A549 (cell line): ENCODE measurements at regions not wholly inside any gene's neighbourhood (a gene's known extent, or its start where the extent isn't known, plus 50 kb on each side); places are given as distances from the start of the nearest gene placed in this dataset.

Experiments used
- ATAC-seq, 2 experiments: fragments of 200-7000 bp in 1 of 2; fragments of >200 bp in 1 of 2; cut with Nextera tagmentation in 1 of 2; cut with Tn5 transposase in 1 of 2; 3 replicates each; pipeline versions ENCODE4 v1.8.0 to v1.9.1; 2018 to 2020; ENCODE audit warnings: mild to moderate bottlenecking in 1 of 2, moderate library complexity in 1 of 2
- CTCF ChIA-PET: fragments of 300-600 bp; sonication (Branson Sonifier 250); formaldehyde crosslinking; extraction: SDS; loops from one replicate; lab custom pipeline; 2021; ENCODE audit warnings: antibody characterized with exemption, inconsistent platforms; lab: Yijun Ruan, JAX
- POLR2A ChIA-PET: fragments of 350-600 bp; formaldehyde crosslinking; extraction: SDS; loops from one replicate; lab custom pipeline; 2021; ENCODE audit warnings: antibody characterized with exemption, inconsistent platforms; lab: Yijun Ruan, JAX
- DNase-seq, 2 experiments: peaks; one replicate each; pipeline versions ENCODE4 v3.0.0 to v3.0.0-alpha.2; 2011 to 2016; ENCODE audit warnings: low read depth in 1 of 2, low spot score in 1 of 2
- FAIRE-seq: peaks from 2 replicates; lab custom pipeline; 2011; peaks lifted over from hg19 to GRCh38; lab: Jason Lieb, UNC
- H3K27ac ChIP-seq, 2 experiments: fragments of >200 bp; sonication (Bioruptor Twin); formaldehyde crosslinking; 3 replicates each; pipeline ENCODE4 v1.5.1; 2016 to 2017
- H3K4me1 ChIP-seq: fragments of >200 bp; sonication (Bioruptor Twin); formaldehyde crosslinking; 3 replicates; pipeline ENCODE4 v1.6.1; 2016
- H3K4me2 ChIP-seq: fragments of >200 bp; sonication (Bioruptor Twin); formaldehyde crosslinking; 3 replicates; pipeline ENCODE4 v1.6.1; 2016
- H3K4me3 ChIP-seq: fragments of >200 bp; sonication (Bioruptor Twin); formaldehyde crosslinking; 3 replicates; pipeline ENCODE4 v1.5.1; 2016
- H3K9me3 ChIP-seq: fragments of >200 bp; sonication (Bioruptor Twin); formaldehyde crosslinking; 3 replicates; pipeline ENCODE4 v1.6.1; 2016
- CHD2 ChIP-seq: fragments of 150-350 bp; IDR thresholded peaks from 2 replicates; pipeline ENCODE4 v1.6.1; 2014; ENCODE audit warnings: low read length; ENCODE audit not compliant: partially characterized antibody
- EHF ChIP-seq: fragments of 250-450 bp; sonication (Bioruptor Pico); IDR thresholded peaks from 2 replicates; pipeline ENCODE4 v1.5.0; 2020; ENCODE audit warnings: mild to moderate bottlenecking
- FOSB ChIP-seq: fragments of 250-450 bp; sonication (Bioruptor Pico); IDR thresholded peaks from 2 replicates; pipeline ENCODE4 v1.5.0; 2020; ENCODE audit warnings: mild to moderate bottlenecking, moderate library complexity
- FOSL2 ChIP-seq, 2 experiments: fragments of 450-650 bp in 1 of 2; fragments of >200 bp in 1 of 2; sonication (Bioruptor Twin) in 1 of 2; formaldehyde crosslinking; IDR thresholded peaks; 2 replicates each; pipeline versions ENCODE4 v1.5.0 to v1.6.1; 2016 to 2020; ENCODE audit warnings: mild to moderate bottlenecking in 1 of 2, moderate library complexity in 1 of 2
- HDAC2 ChIP-seq: fragments of 200-600 bp; sonication (generic); IDR thresholded peaks from 2 replicates; pipeline ENCODE4 v1.6.1; 2016
- HOXB13 ChIP-seq: fragments of 250-450 bp; sonication (Bioruptor Pico); IDR thresholded peaks from 2 replicates; pipeline ENCODE4 v1.5.0; 2020; ENCODE audit warnings: low read depth, mild to moderate bottlenecking, moderate library complexity
- KDM1A ChIP-seq: fragments of 200-600 bp; sonication (generic); IDR thresholded peaks from 2 replicates; pipeline ENCODE4 v1.6.1; 2016; ENCODE audit warnings: low read depth, mild to moderate bottlenecking
- NFE2L2 ChIP-seq: fragments of 150-350 bp; conservative IDR thresholded peaks from 2 replicates; pipeline ENCODE4 v1.6.1; 2014; ENCODE audit warnings: low read length
- NR3C1 ChIP-seq: fragments of >200 bp; sonication (Bioruptor Twin); formaldehyde crosslinking; IDR thresholded peaks from 3 replicates; pipeline ENCODE4 v1.6.1; 2017
- PHF8 ChIP-seq: fragments of 200-600 bp; sonication (generic); IDR thresholded peaks from 2 replicates; pipeline ENCODE4 v1.6.1; 2016; ENCODE audit warnings: low read depth, mild to moderate bottlenecking, antibody characterized with exemption, moderate library complexity, borderline replicate concordance
- POLR2A ChIP-seq: IDR thresholded peaks from 2 replicates; pipeline ENCODE4 v1.6.1; 2012; ENCODE audit warnings: mild to moderate bottlenecking, low read length
- POLR2AphosphoS2 ChIP-seq: conservative IDR thresholded peaks from 2 replicates; pipeline ENCODE4 v1.6.1; 2012; ENCODE audit warnings: low read length, improper control_type of control experiment, inconsistent platforms
- RAD21 ChIP-seq, 2 experiments: fragments of >200 bp in 1 of 2; sonication (Bioruptor Twin) in 1 of 2; formaldehyde crosslinking in 1 of 2; IDR thresholded peaks in 1 of 2; conservative IDR thresholded peaks in 1 of 2; 2 replicates in 1 of 2; 3 replicates in 1 of 2; pipeline ENCODE4 v1.6.1; 2012 to 2018; ENCODE audit warnings: inconsistent platforms in 1 of 2
- RNF2 ChIP-seq: fragments of 200-600 bp; sonication (generic); IDR thresholded peaks from 2 replicates; pipeline ENCODE4 v1.6.1; 2016; ENCODE audit warnings: low read depth, mild to moderate bottlenecking, antibody characterized with exemption, moderate library complexity, borderline replicate concordance
- TP53 ChIP-seq: fragments of 250-450 bp; sonication (Bioruptor Pico); IDR thresholded peaks from 2 replicates; pipeline ENCODE4 v1.5.0; 2021; ENCODE audit warnings: mild to moderate bottlenecking, moderate library complexity
- ZFP36 ChIP-seq: fragments of 450-650 bp; IDR thresholded peaks from 2 replicates; pipeline ENCODE4 v1.6.1; 2014; ENCODE audit warnings: borderline replicate concordance; ENCODE audit not compliant: partially characterized antibody
- WGBS: methylation state at CpG from one replicate; pipeline ENCODE4 v1.1.6; 2017; ENCODE audit errors: missing lambda C conversion rate; 5-methylcytosine and 5-hydroxymethylcytosine counted together
- TF ChIP-seq, protein P1 (sequence below): fragments of >200 bp; sonication (Bioruptor Twin); formaldehyde crosslinking; IDR thresholded peaks from 3 replicates; pipeline ENCODE4 v1.6.1; 2016
- TF ChIP-seq, protein P2 (sequence below): IDR thresholded peaks from 2 replicates; pipeline ENCODE4 v1.6.1; 2012; ENCODE audit warnings: low read depth, borderline replicate concordance
- TF ChIP-seq, protein P3 (sequence below): fragments of 250-450 bp; sonication (Bioruptor Pico); IDR thresholded peaks from 2 replicates; pipeline ENCODE4 v1.5.0; 2021; ENCODE audit warnings: mild to moderate bottlenecking, moderate library complexity, borderline replicate concordance
- TF ChIP-seq, protein P4 (sequence below): fragments of 150-350 bp; IDR thresholded peaks from 2 replicates; pipeline ENCODE4 v1.6.1; 2014; ENCODE audit warnings: low read depth, mild to moderate bottlenecking, low read length
- TF ChIP-seq, protein P5 (sequence below): fragments of 200-600 bp; sonication (generic); IDR thresholded peaks from 2 replicates; pipeline ENCODE4 v1.6.1; 2016; ENCODE audit warnings: antibody characterized with exemption, mild to moderate bottlenecking, moderate library complexity

DNA sequence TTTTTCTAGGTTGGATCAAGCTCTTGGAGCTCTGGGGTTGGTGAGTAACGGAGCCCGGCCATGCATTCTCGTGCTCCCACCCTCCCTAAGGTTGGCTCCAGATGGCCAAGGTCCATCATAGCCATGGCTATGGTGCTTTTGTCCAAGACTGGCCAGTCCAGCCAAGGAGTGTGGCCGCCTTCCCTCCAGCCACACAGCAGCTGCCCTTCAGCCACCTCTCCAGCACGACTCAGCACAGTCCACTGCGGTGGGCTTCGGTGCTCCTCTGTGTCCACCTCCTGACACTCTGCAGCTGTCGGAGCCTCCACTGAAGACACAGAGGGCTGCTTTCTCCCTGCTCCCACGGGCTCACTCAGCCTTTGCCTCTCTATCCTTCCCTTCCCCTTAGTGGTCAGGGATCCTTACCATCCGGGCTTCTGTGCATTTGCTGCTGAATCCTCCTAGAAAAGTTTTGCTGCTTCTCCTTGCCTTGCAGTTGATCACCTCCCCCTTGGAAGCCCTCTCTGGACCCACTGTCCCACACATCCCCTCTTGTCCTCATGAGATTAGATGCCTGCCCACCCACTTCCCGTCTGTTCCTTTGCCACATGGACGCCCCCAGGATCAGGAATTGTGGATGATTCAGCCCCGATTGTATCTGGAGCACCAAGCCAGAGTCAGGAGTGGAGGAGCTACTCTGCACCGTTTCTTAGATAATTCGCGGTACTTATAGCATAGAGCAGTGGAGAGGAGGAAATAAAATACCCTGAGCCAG, 177.1 kb upstream of the COPS8 start (continued):
- TF ChIP-seq CHD2, result no peak
- no peak for TF ChIP-seq NFE2L2

DNA sequence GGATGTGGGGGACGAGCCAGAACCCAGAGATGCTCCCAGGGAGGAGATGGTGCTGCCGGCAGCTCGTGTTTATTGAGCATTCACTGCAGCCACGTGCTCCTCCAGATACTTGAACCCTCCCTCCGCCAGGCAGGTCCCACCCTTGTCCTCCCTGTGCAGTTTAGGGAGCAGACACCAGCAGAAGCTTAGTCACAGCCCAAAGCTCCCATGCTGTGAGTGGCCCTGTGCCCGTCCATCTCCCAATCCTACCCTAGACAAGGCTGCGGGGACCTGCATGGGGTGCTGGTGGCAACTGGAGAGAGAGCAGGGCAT, 176.5 kb upstream of the COPS8 start:
- POLR2A ChIA-PET, result no interaction called here
- Histone ChIP-seq H3K4me3 (no peak overlapping the region), H3K4me2 (no peak overlapping the region), H3K27ac (no peak overlapping the region), H3K4me1 (no peaks in the 10 kb centered on the region), H3K9me3 (no peaks in the 10 kb centered on the region)
- DNase-seq (no peak), ATAC-seq (no peak), FAIRE-seq (no peak)
- WGBS, result 51% methylated on average over 5 of the region's 7 CpGs
- TF ChIP-seq RAD21 (conservative IDR thresholded peaks at IDR 0.05 in 1 of 2, IDR thresholded peaks at IDR 0.05 in 1 of 2) (no peak), PHF8 (no peak), KDM1A (no peak), ZFP36 (no peak), POLR2A (no peak), NR3C1 (no peak), TP53 (CRISPR knock-in tag) (no peak), FOSB (CRISPR knock-in tag) (no peak), HDAC2 (no peak), EHF (CRISPR knock-in tag) (no peak), FOSL2 (IDR thresholded peaks at IDR 0.05) (no peak), FOSL2 (CRISPR knock-in tag; IDR thresholded peaks at IDR 0.05) (no peak), RNF2 (no peak), POLR2AphosphoS2 (no peak), HOXB13 (CRISPR knock-in tag) (no peak)
- TF ChIP-seq, protein P1, sequence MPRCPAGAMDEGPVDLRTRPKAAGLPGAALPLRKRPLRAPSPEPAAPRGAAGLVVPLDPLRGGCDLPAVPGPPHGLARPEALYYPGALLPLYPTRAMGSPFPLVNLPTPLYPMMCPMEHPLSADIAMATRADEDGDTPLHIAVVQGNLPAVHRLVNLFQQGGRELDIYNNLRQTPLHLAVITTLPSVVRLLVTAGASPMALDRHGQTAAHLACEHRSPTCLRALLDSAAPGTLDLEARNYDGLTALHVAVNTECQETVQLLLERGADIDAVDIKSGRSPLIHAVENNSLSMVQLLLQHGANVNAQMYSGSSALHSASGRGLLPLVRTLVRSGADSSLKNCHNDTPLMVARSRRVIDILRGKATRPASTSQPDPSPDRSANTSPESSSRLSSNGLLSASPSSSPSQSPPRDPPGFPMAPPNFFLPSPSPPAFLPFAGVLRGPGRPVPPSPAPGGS, result no peak
- TF ChIP-seq, protein P2, sequence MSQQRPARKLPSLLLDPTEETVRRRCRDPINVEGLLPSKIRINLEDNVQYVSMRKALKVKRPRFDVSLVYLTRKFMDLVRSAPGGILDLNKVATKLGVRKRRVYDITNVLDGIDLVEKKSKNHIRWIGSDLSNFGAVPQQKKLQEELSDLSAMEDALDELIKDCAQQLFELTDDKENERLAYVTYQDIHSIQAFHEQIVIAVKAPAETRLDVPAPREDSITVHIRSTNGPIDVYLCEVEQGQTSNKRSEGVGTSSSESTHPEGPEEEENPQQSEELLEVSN, result no peak
- TF ChIP-seq, protein P3, sequence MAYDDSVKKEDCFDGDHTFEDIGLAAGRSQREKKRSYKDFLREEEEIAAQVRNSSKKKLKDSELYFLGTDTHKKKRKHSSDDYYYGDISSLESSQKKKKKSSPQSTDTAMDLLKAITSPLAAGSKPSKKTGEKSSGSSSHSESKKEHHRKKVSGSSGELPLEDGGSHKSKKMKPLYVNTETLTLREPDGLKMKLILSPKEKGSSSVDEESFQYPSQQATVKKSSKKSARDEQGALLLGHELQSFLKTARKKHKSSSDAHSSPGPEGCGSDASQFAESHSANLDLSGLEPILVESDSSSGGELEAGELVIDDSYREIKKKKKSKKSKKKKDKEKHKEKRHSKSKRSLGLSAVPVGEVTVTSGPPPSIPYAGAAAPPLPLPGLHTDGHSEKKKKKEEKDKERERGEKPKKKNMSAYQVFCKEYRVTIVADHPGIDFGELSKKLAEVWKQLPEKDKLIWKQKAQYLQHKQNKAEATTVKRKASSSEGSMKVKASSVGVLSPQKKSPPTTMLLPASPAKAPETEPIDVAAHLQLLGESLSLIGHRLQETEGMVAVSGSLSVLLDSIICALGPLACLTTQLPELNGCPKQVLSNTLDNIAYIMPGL (CRISPR knock-in tag), result no peak
- TF ChIP-seq, protein P4, sequence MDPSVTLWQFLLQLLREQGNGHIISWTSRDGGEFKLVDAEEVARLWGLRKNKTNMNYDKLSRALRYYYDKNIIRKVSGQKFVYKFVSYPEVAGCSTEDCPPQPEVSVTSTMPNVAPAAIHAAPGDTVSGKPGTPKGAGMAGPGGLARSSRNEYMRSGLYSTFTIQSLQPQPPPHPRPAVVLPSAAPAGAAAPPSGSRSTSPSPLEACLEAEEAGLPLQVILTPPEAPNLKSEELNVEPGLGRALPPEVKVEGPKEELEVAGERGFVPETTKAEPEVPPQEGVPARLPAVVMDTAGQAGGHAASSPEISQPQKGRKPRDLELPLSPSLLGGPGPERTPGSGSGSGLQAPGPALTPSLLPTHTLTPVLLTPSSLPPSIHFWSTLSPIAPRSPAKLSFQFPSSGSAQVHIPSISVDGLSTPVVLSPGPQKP, result no peak
- TF ChIP-seq, protein P5, sequence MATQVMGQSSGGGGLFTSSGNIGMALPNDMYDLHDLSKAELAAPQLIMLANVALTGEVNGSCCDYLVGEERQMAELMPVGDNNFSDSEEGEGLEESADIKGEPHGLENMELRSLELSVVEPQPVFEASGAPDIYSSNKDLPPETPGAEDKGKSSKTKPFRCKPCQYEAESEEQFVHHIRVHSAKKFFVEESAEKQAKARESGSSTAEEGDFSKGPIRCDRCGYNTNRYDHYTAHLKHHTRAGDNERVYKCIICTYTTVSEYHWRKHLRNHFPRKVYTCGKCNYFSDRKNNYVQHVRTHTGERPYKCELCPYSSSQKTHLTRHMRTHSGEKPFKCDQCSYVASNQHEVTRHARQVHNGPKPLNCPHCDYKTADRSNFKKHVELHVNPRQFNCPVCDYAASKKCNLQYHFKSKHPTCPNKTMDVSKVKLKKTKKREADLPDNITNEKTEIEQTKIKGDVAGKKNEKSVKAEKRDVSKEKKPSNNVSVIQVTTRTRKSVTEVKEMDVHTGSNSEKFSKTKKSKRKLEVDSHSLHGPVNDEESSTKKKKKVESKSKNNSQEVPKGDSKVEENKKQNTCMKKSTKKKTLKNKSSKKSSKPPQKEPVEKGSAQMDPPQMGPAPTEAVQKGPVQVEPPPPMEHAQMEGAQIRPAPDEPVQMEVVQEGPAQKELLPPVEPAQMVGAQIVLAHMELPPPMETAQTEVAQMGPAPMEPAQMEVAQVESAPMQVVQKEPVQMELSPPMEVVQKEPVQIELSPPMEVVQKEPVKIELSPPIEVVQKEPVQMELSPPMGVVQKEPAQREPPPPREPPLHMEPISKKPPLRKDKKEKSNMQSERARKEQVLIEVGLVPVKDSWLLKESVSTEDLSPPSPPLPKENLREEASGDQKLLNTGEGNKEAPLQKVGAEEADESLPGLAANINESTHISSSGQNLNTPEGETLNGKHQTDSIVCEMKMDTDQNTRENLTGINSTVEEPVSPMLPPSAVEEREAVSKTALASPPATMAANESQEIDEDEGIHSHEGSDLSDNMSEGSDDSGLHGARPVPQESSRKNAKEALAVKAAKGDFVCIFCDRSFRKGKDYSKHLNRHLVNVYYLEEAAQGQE, result no peak
- CTCF ChIA-PET, result interaction anchor here (0.8 kb wide), 1 partner anchor 12 kb away, joined by 3 read pairs; no protein-coding TSS in a partner anchor
